ENCODE measurements at regions not wholly inside any gene's neighbourhood (a gene's known extent, or its start where the extent isn't known, plus 50 kb on each side); places are given as distances from the start of the nearest gene placed in this dataset.

DNA sequence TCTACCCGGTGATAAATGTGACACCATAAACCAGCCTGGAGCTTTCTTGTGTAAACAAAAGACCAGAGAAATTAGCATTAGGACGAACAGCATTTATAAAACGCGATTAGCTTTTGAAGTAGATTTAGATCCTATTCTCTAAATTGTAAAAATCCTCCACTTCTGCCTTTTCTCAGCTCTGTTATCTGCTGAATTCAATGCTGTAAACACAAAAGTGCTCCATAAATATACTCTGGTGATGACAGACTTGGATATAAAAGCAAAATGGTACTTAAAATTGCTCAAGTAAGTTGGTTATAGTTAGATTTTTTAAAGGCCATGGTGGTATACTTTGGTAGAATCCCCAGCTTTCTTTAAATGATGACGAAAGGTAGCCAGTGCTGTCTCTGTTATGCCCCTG is 114.6 kb upstream of the RMST start:
- Histone ChIP-seq H3K4me3 (ENCODE audit: insufficient read depth, low read depth, low read length) (no peak overlapping the region), H3K79me2 (ENCODE audit: insufficient read depth, low read length) (no peaks in the 10 kb centered on the region), H4K20me1 (ENCODE audit: insufficient read depth, low read length) (no peaks in the 10 kb centered on the region), H3K4me1 (ENCODE audit: insufficient read depth, low read length) (no peaks in the 10 kb centered on the region), H3K27me3 (ENCODE audit: insufficient read depth, low read length) (no peaks in the 10 kb centered on the region), H3K9ac (ENCODE audit: low read length) (no peak overlapping the region), H3K36me3 (ENCODE audit: insufficient read depth, low read length) (no peaks in the 10 kb centered on the region), H3K4me2 (ENCODE audit: low read length) (no peak overlapping the region), H3K9me3 (ENCODE audit: insufficient read depth, low read depth, low read length) (no peaks in the 10 kb centered on the region), H2AFZ (ENCODE audit: low read depth, low read length) (no peak overlapping the region), H3K27ac (ENCODE audit: low read depth, low read length) (no peak overlapping the region)
- DNase-seq (ENCODE audit: low read depth): no peak
- no peaks in the 10 kb centered on the region for H3K36me3 Mint-ChIP-seq (ENCODE audit: low read depth, unreplicated experiment)
- no peaks in the 10 kb centered on the region for H3K4me1 Mint-ChIP-seq (ENCODE audit: low read depth, unreplicated experiment)
- no peak for FAIRE-seq
- no peak overlapping the region for H3K4me3 Mint-ChIP-seq (ENCODE audit: unreplicated experiment)
- H3K27ac Mint-ChIP-seq (ENCODE audit: unreplicated experiment): no peak overlapping the region
- TF ChIP-seq EZH2 (IDR thresholded peaks at IDR 0.05; ENCODE audit: insufficient read depth, low read length): no peak
- TF ChIP-seq, protein P1, sequence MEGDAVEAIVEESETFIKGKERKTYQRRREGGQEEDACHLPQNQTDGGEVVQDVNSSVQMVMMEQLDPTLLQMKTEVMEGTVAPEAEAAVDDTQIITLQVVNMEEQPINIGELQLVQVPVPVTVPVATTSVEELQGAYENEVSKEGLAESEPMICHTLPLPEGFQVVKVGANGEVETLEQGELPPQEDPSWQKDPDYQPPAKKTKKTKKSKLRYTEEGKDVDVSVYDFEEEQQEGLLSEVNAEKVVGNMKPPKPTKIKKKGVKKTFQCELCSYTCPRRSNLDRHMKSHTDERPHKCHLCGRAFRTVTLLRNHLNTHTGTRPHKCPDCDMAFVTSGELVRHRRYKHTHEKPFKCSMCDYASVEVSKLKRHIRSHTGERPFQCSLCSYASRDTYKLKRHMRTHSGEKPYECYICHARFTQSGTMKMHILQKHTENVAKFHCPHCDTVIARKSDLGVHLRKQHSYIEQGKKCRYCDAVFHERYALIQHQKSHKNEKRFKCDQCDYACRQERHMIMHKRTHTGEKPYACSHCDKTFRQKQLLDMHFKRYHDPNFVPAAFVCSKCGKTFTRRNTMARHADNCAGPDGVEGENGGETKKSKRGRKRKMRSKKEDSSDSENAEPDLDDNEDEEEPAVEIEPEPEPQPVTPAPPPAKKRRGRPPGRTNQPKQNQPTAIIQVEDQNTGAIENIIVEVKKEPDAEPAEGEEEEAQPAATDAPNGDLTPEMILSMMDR (IDR thresholded peaks at IDR 0.05; ENCODE audit: insufficient read depth, low read depth, low read length): no peak
- no peaks in the 10 kb centered on the region for H3K27me3 Mint-ChIP-seq (ENCODE audit: low read depth, unreplicated experiment)
- H3K9me3 Mint-ChIP-seq (ENCODE audit: unreplicated experiment): peaks cover 4% of the 10 kb centered on the region

DNA sequence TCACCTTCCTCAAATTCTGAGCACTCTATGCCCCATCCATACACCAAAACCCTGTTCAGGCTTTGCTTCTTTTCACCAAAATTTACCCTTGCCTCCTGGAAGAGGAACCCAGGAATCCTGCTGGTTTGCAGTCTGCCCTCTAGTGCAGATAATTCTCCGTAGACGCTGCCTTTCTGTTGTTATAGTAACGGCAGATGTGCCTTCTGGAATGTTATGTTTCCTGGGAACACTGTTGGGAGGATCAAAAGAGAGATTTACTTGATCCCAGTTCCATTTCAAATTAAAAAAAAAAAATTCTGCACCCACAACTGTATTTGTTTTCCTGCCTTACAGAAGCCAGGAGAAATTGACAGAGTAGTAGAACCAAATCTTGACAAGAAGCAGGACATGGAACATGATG is 104.2 kb upstream of the RMST start:
- Histone ChIP-seq H3K27me3 (ENCODE audit: insufficient read depth, low read length) (no peaks in the 10 kb centered on the region), H2AFZ (ENCODE audit: low read depth, low read length) (no peak overlapping the region), H3K4me1 (ENCODE audit: insufficient read depth, low read length) (no peaks in the 10 kb centered on the region), H3K27ac (ENCODE audit: low read depth, low read length) (no peak overlapping the region), H3K79me2 (ENCODE audit: insufficient read depth, low read length) (no peaks in the 10 kb centered on the region), H3K36me3 (ENCODE audit: insufficient read depth, low read length) (no peaks in the 10 kb centered on the region), H3K9me3 (ENCODE audit: insufficient read depth, low read depth, low read length) (no peaks in the 10 kb centered on the region), H4K20me1 (ENCODE audit: insufficient read depth, low read length) (no peaks in the 10 kb centered on the region), H3K4me3 (ENCODE audit: insufficient read depth, low read depth, low read length) (no peak overlapping the region), H3K9ac (ENCODE audit: low read length) (no peak overlapping the region), H3K4me2 (ENCODE audit: low read length) (no peak overlapping the region)
- DNase-seq (ENCODE audit: low read depth): no peak
- no peaks in the 10 kb centered on the region for H3K4me1 Mint-ChIP-seq (ENCODE audit: low read depth, unreplicated experiment)
- no peak overlapping the region for H3K27ac Mint-ChIP-seq (ENCODE audit: unreplicated experiment)
- no peak for TF ChIP-seq EZH2 (IDR thresholded peaks at IDR 0.05; ENCODE audit: insufficient read depth, low read length)
- TF ChIP-seq, protein P1 (IDR thresholded peaks at IDR 0.05; ENCODE audit: insufficient read depth, low read depth, low read length): no peak
- FAIRE-seq: no peak
- peaks cover 8% of the 10 kb centered on the region for H3K9me3 Mint-ChIP-seq (ENCODE audit: unreplicated experiment)
- H3K36me3 Mint-ChIP-seq (ENCODE audit: low read depth, unreplicated experiment): no peaks in the 10 kb centered on the region
- H3K4me3 Mint-ChIP-seq (ENCODE audit: unreplicated experiment): no peak overlapping the region
- H3K27me3 Mint-ChIP-seq (ENCODE audit: low read depth, unreplicated experiment): no peaks in the 10 kb centered on the region

GRCh38 chr12:97359021-97359690 is 103.4 kb upstream of the RMST start:
- Histone ChIP-seq H3K4me2 (ENCODE audit: low read length) (no peak overlapping the region), H3K9me3 (ENCODE audit: insufficient read depth, low read depth, low read length) (no peaks in the 10 kb centered on the region), H4K20me1 (ENCODE audit: insufficient read depth, low read length) (no peaks in the 10 kb centered on the region), H3K4me1 (ENCODE audit: insufficient read depth, low read length) (no peaks in the 10 kb centered on the region), H3K9ac (ENCODE audit: low read length) (no peak overlapping the region), H3K27ac (ENCODE audit: low read depth, low read length) (no peak overlapping the region), H3K36me3 (ENCODE audit: insufficient read depth, low read length) (no peaks in the 10 kb centered on the region), H2AFZ (ENCODE audit: low read depth, low read length) (no peak overlapping the region), H3K79me2 (ENCODE audit: insufficient read depth, low read length) (no peaks in the 10 kb centered on the region), H3K27me3 (ENCODE audit: insufficient read depth, low read length) (no peaks in the 10 kb centered on the region), H3K4me3 (ENCODE audit: insufficient read depth, low read depth, low read length) (no peak overlapping the region)
- H3K9me3 Mint-ChIP-seq (ENCODE audit: unreplicated experiment): peaks cover 6% of the 10 kb centered on the region
- no peaks in the 10 kb centered on the region for H3K36me3 Mint-ChIP-seq (ENCODE audit: low read depth, unreplicated experiment)
- no peaks in the 10 kb centered on the region for H3K4me1 Mint-ChIP-seq (ENCODE audit: low read depth, unreplicated experiment)
- no peak overlapping the region for H3K4me3 Mint-ChIP-seq (ENCODE audit: unreplicated experiment)
- H3K27ac Mint-ChIP-seq (ENCODE audit: unreplicated experiment): no peak overlapping the region
- TF ChIP-seq, protein P1 (IDR thresholded peaks at IDR 0.05; ENCODE audit: insufficient read depth, low read depth, low read length): no peak
- no peak for TF ChIP-seq EZH2 (IDR thresholded peaks at IDR 0.05; ENCODE audit: insufficient read depth, low read length)
- no peaks in the 10 kb centered on the region for H3K27me3 Mint-ChIP-seq (ENCODE audit: low read depth, unreplicated experiment)
- DNase-seq (ENCODE audit: low read depth) (no peak), FAIRE-seq (no peak)
